PC-3 (cell line): ENCODE measurements at regions not wholly inside any gene's neighbourhood (a gene's known extent, or its start where the extent isn't known, plus 50 kb on each side); places are given as distances from the start of the nearest gene placed in this dataset.

Experiments used
- EZH2 ChIP-seq: fragments of 300-600 bp; sonication (generic); IDR thresholded peaks from one replicate; pipeline ENCODE4 v1.6.1; 2017; ENCODE audit warnings: antibody characterized with exemption, mild to moderate bottlenecking, low read length; ENCODE audit not compliant: unreplicated experiment
- EZH2phosphoT487 ChIP-seq: fragments of 300-600 bp; sonication (generic); IDR thresholded peaks from 2 replicates; pipeline ENCODE4 v1.6.1; 2018; ENCODE audit warnings: mild to moderate bottlenecking, antibody characterized with exemption, low read length, borderline replicate concordance
- TF ChIP-seq, protein P1 (sequence below): fragments of 300-600 bp; sonication (generic); conservative IDR thresholded peaks from 2 replicates; pipeline ENCODE4 v1.5.1; 2017; ENCODE audit warnings: antibody characterized with exemption, low read depth, mild to moderate bottlenecking, low read length

DNA sequence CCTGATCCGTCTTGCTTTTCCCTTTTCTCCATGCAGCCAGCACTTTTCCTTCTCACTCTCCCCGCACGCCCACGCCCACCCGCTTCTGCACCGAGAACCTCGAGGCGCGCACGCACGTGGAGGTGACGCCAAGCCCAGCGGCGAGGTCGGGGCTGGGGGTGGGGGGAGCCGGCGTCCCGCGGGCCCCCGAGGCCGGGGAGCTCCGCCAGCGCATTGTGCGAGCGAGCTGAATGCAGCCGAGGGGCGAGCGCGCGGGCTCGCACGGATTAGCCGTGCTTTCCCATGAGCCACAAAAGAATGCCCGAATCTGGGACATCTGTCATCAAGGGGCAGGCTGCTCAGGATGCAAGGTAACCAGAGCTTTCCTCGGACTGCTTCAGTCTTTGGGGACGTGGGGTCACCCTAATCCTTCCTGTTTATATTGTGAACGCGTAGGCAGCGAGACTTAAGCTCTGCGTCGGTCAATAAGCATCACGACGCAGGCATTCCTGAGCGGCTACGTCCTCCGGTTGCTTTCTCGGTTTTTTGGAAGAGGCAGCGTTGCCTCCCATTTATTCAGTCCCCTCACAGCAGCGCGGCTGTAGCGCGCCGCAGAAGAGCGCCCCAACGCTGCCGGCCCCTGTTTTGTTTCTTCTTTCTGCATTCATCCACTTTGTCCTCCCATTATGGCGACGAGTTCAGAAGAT lies 67.3 kb upstream of the AKT3 start:
- TF ChIP-seq EZH2 (no peak), EZH2phosphoT487 (no peak)
- TF ChIP-seq, protein P1, sequence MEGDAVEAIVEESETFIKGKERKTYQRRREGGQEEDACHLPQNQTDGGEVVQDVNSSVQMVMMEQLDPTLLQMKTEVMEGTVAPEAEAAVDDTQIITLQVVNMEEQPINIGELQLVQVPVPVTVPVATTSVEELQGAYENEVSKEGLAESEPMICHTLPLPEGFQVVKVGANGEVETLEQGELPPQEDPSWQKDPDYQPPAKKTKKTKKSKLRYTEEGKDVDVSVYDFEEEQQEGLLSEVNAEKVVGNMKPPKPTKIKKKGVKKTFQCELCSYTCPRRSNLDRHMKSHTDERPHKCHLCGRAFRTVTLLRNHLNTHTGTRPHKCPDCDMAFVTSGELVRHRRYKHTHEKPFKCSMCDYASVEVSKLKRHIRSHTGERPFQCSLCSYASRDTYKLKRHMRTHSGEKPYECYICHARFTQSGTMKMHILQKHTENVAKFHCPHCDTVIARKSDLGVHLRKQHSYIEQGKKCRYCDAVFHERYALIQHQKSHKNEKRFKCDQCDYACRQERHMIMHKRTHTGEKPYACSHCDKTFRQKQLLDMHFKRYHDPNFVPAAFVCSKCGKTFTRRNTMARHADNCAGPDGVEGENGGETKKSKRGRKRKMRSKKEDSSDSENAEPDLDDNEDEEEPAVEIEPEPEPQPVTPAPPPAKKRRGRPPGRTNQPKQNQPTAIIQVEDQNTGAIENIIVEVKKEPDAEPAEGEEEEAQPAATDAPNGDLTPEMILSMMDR, result peak; percentile 31; the same call in 1 of the 2 replicates
